ENCODE measurements at regions not wholly inside any gene's neighbourhood (a gene's known extent, or its start where the extent isn't known, plus 50 kb on each side); places are given as distances from the start of the nearest gene placed in this dataset.

DNA sequence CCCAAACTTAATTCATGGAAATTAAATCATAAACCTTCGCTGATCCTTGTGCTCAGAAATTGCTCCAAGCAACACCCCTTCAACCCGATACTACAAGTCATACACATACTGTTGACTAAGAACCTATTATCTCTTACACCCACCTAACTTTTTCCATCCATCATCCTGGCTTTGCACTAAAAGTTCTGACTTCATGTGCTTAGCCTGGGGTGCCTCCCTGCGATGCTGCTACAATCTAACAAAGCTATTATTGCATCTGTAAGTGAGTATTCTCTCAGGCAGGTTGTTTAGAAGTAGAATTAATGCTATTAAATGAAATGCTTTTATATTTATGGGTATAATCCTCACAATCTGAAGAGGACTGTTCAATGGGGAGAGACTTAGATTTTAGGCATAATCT lies 619.8 kb downstream of the CCDC85A start:
- H3K79me2 ChIP-seq: no peaks in the 10 kb centered on the region
- H3K27ac ChIP-seq: no peak overlapping the region
- H3K9ac ChIP-seq: no peak overlapping the region
- no peaks in the 10 kb centered on the region for H3K9me3 ChIP-seq (ENCODE audit: control insufficient read depth, low read length)
- H3K4me1 ChIP-seq: no peaks in the 10 kb centered on the region
- TF ChIP-seq, protein P1, sequence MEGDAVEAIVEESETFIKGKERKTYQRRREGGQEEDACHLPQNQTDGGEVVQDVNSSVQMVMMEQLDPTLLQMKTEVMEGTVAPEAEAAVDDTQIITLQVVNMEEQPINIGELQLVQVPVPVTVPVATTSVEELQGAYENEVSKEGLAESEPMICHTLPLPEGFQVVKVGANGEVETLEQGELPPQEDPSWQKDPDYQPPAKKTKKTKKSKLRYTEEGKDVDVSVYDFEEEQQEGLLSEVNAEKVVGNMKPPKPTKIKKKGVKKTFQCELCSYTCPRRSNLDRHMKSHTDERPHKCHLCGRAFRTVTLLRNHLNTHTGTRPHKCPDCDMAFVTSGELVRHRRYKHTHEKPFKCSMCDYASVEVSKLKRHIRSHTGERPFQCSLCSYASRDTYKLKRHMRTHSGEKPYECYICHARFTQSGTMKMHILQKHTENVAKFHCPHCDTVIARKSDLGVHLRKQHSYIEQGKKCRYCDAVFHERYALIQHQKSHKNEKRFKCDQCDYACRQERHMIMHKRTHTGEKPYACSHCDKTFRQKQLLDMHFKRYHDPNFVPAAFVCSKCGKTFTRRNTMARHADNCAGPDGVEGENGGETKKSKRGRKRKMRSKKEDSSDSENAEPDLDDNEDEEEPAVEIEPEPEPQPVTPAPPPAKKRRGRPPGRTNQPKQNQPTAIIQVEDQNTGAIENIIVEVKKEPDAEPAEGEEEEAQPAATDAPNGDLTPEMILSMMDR (IDR thresholded peaks at IDR 0.05): no peak
- H2AFZ ChIP-seq: no peak overlapping the region
- no peaks in the 10 kb centered on the region for H3K36me3 ChIP-seq (ENCODE audit: control insufficient read depth, insufficient read depth, low read length)
- H3K4me2 ChIP-seq (ENCODE audit: low read length): no peak overlapping the region
- H3K27me3 ChIP-seq (ENCODE audit: control insufficient read depth, insufficient read depth, low read length): no peaks in the 10 kb centered on the region
- no peak overlapping the region for H3K4me3 ChIP-seq (ENCODE audit: low read depth, low read length)

DNA sequence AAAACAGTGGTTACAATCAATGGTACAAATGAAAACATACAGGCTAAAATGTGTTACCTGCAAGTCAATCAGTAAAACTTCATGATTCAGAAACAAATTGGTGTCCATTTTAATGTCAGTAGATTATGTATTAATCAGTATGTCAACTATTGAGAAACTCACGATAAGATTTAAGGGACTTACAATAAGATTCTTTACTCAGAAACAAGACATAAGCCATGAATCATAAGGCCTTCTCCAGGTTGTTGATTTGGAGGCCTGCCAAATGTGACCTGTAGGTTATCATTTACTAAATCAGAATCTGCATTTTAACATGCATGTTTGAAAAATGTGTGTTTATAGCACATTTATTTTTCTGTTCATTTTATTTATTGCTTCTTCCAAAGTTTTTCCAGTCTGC lies 623.1 kb downstream of the CCDC85A start:
- Histone ChIP-seq H3K27me3 (ENCODE audit: control insufficient read depth, insufficient read depth, low read length) (no peaks in the 10 kb centered on the region), H3K27ac (no peak overlapping the region), H3K4me1 (no peaks in the 10 kb centered on the region), H2AFZ (no peak overlapping the region), H3K79me2 (no peaks in the 10 kb centered on the region), H3K36me3 (ENCODE audit: control insufficient read depth, insufficient read depth, low read length) (no peaks in the 10 kb centered on the region), H3K9me3 (ENCODE audit: control insufficient read depth, low read length) (no peaks in the 10 kb centered on the region), H3K4me2 (ENCODE audit: low read length) (no peak overlapping the region), H3K9ac (no peak overlapping the region), H3K4me3 (ENCODE audit: low read depth, low read length) (no peak overlapping the region)
- TF ChIP-seq, protein P1 (IDR thresholded peaks at IDR 0.05): no peak

- H3K9ac ChIP-seq: no peak overlapping the region
- no peaks in the 10 kb centered on the region for H3K36me3 ChIP-seq (ENCODE audit: control insufficient read depth, insufficient read depth, low read length)
- no peak overlapping the region for H3K4me3 ChIP-seq (ENCODE audit: low read depth, low read length)
- no peaks in the 10 kb centered on the region for H3K9me3 ChIP-seq (ENCODE audit: control insufficient read depth, low read length)
- no peaks in the 10 kb centered on the region for H3K79me2 ChIP-seq
- H3K27ac ChIP-seq: no peak overlapping the region
- no peak overlapping the region for H2AFZ ChIP-seq
- TF ChIP-seq, protein P1 (IDR thresholded peaks at IDR 0.05): no peak
- no peaks in the 10 kb centered on the region for H3K27me3 ChIP-seq (ENCODE audit: control insufficient read depth, insufficient read depth, low read length)
- no peak overlapping the region for H3K4me2 ChIP-seq (ENCODE audit: low read length)
- no peaks in the 10 kb centered on the region for H3K4me1 ChIP-seq
These were observed 624.1 kb downstream of the CCDC85A start for GRCh38 chr2:56807861-56808260.

DNA sequence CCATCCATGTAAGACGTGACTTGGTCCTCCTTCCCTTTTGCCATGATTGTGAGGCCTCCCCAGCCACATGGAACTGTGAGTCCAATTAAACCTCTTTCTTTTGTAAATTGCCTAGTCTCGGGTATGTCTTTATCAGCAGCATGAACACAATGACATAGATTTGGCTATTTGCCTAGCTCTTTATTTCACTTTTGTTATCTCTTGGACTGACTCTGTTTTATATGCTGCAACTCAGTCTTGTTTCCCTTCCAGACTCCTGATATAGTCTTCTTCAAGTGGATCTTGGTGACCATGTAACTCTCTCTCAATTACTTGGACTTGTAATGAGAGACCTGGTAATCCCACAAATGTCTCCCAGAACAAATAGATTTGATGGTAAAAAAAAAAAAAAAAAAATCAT lies 627.6 kb downstream of the CCDC85A start:
- no peaks in the 10 kb centered on the region for H3K9me3 ChIP-seq (ENCODE audit: control insufficient read depth, low read length)
- no peaks in the 10 kb centered on the region for H3K36me3 ChIP-seq (ENCODE audit: control insufficient read depth, insufficient read depth, low read length)
- H3K9ac ChIP-seq: no peak overlapping the region
- no peak overlapping the region for H2AFZ ChIP-seq
- H3K79me2 ChIP-seq: no peaks in the 10 kb centered on the region
- no peak overlapping the region for H3K4me3 ChIP-seq (ENCODE audit: low read depth, low read length)
- TF ChIP-seq, protein P1 (IDR thresholded peaks at IDR 0.05): no peak
- no peak overlapping the region for H3K4me2 ChIP-seq (ENCODE audit: low read length)
- no peaks in the 10 kb centered on the region for H3K4me1 ChIP-seq
- no peak overlapping the region for H3K27ac ChIP-seq
- no peaks in the 10 kb centered on the region for H3K27me3 ChIP-seq (ENCODE audit: control insufficient read depth, insufficient read depth, low read length)

DNA sequence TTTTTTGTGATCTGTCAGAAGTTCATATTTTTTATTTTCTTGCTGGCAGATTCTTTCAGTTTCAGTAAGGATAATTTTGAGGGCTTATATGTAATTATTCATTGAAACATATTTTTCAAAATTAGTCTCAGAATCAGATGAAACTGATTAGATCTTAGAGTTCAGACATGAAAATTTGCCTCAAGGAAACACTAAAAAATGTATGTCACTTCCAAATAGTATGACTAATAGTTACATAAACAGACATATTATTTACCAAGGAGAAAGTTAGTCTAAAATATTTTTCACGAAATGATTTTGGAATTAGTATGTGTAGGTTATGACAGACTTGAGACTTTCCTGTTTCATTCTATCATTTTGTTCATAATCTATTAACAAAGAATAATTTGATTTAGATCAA lies 628.6 kb downstream of the CCDC85A start:
- H2AFZ ChIP-seq: no peak overlapping the region
- H3K9ac ChIP-seq: no peak overlapping the region
- H3K9me3 ChIP-seq (ENCODE audit: control insufficient read depth, low read length): no peaks in the 10 kb centered on the region
- H3K27ac ChIP-seq: no peak overlapping the region
- no peaks in the 10 kb centered on the region for H3K4me1 ChIP-seq
- no peaks in the 10 kb centered on the region for H3K79me2 ChIP-seq
- H3K27me3 ChIP-seq (ENCODE audit: control insufficient read depth, insufficient read depth, low read length): no peaks in the 10 kb centered on the region
- no peak overlapping the region for H3K4me2 ChIP-seq (ENCODE audit: low read length)
- no peaks in the 10 kb centered on the region for H3K36me3 ChIP-seq (ENCODE audit: control insufficient read depth, insufficient read depth, low read length)
- TF ChIP-seq, protein P1 (IDR thresholded peaks at IDR 0.05): no peak
- H3K4me3 ChIP-seq (ENCODE audit: low read depth, low read length): no peak overlapping the region

Data from parathyroid adenoma (tissue), 2 donors.